ENCODE measurements at regions not wholly inside any gene's neighbourhood (a gene's known extent, or its start where the extent isn't known, plus 50 kb on each side); places are given as distances from the start of the nearest gene placed in this dataset.

DNA sequence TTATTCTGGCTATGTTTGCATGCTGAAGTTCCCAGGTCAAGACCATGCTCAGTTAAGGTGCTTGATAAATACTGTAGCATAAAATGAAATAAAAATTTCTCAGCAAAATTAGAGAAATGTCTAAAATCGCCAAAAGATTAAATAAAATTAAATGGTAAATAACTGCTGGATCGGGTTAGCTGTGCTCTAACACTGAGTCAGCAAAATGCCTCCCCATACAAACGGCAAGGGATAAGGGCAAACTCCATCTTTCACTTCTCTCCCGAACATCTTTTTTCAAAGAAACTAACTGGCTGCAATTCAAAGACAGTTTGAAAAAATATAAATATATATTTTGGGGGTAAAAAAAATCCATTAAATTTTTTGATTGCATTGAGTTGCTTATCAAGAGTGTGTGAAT, 162.2 kb upstream of the ZFHX3 start (continued):
- TF ChIP-seq, protein P1, sequence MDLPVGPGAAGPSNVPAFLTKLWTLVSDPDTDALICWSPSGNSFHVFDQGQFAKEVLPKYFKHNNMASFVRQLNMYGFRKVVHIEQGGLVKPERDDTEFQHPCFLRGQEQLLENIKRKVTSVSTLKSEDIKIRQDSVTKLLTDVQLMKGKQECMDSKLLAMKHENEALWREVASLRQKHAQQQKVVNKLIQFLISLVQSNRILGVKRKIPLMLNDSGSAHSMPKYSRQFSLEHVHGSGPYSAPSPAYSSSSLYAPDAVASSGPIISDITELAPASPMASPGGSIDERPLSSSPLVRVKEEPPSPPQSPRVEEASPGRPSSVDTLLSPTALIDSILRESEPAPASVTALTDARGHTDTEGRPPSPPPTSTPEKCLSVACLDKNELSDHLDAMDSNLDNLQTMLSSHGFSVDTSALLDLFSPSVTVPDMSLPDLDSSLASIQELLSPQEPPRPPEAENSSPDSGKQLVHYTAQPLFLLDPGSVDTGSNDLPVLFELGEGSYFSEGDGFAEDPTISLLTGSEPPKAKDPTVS (IDR thresholded peaks at IDR 0.05; ENCODE audit: low read depth, low read length), result no peak
- no peak for TF ChIP-seq MTA3 (IDR thresholded peaks at IDR 0.05; ENCODE audit: borderline replicate concordance, low read length)
- TF ChIP-seq, protein P2, sequence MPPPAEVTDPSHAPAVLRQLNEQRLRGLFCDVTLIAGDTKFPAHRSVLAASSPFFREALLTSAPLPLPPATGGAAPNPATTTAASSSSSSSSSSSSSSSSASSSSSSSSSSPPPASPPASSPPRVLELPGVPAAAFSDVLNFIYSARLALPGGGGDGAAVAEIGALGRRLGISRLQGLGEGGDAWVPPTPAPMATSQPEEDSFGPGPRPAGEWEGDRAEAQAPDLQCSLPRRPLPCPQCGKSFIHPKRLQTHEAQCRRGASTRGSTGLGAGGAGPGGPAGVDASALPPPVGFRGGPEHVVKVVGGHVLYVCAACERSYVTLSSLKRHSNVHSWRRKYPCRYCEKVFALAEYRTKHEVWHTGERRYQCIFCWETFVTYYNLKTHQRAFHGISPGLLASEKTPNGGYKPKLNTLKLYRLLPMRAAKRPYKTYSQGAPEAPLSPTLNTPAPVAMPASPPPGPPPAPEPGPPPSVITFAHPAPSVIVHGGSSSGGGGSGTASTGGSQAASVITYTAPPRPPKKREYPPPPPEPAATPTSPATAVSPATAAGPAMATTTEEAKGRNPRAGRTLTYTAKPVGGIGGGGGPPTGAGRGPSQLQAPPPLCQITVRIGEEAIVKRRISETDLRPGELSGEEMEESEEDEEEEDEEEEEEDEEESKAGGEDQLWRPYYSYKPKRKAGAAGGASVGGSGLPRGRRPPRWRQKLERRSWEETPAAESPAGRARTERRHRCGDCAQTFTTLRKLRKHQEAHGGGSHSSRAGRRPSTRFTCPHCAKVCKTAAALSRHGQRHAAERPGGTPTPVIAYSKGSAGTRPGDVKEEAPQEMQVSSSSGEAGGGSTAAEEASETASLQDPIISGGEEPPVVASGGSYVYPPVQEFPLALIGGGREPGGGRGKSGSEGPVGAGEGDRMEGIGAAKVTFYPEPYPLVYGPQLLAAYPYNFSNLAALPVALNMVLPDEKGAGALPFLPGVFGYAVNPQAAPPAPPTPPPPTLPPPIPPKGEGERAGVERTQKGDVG (CRISPR knock-in tag; IDR thresholded peaks at IDR 0.05), result no peak
- no peak for TF ChIP-seq ZZZ3 (IDR thresholded peaks at IDR 0.05; ENCODE audit: control insufficient read depth, insufficient read length, low read depth)
- TF ChIP-seq, protein P3, sequence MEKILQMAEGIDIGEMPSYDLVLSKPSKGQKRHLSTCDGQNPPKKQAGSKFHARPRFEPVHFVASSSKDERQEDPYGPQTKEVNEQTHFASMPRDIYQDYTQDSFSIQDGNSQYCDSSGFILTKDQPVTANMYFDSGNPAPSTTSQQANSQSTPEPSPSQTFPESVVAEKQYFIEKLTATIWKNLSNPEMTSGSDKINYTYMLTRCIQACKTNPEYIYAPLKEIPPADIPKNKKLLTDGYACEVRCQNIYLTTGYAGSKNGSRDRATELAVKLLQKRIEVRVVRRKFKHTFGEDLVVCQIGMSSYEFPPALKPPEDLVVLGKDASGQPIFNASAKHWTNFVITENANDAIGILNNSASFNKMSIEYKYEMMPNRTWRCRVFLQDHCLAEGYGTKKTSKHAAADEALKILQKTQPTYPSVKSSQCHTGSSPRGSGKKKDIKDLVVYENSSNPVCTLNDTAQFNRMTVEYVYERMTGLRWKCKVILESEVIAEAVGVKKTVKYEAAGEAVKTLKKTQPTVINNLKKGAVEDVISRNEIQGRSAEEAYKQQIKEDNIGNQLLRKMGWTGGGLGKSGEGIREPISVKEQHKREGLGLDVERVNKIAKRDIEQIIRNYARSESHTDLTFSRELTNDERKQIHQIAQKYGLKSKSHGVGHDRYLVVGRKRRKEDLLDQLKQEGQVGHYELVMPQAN (conservative IDR thresholded peaks at IDR 0.05), result no peak
- TF ChIP-seq, protein P4, sequence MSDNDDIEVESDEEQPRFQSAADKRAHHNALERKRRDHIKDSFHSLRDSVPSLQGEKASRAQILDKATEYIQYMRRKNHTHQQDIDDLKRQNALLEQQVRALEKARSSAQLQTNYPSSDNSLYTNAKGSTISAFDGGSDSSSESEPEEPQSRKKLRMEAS (IDR thresholded peaks at IDR 0.05; ENCODE audit: low read depth, low read length), result no peak
- TF ChIP-seq KAT2A (conservative IDR thresholded peaks at IDR 0.05; ENCODE audit: control insufficient read depth, low read depth, low read length), result no peak
- TF ChIP-seq, protein P5, sequence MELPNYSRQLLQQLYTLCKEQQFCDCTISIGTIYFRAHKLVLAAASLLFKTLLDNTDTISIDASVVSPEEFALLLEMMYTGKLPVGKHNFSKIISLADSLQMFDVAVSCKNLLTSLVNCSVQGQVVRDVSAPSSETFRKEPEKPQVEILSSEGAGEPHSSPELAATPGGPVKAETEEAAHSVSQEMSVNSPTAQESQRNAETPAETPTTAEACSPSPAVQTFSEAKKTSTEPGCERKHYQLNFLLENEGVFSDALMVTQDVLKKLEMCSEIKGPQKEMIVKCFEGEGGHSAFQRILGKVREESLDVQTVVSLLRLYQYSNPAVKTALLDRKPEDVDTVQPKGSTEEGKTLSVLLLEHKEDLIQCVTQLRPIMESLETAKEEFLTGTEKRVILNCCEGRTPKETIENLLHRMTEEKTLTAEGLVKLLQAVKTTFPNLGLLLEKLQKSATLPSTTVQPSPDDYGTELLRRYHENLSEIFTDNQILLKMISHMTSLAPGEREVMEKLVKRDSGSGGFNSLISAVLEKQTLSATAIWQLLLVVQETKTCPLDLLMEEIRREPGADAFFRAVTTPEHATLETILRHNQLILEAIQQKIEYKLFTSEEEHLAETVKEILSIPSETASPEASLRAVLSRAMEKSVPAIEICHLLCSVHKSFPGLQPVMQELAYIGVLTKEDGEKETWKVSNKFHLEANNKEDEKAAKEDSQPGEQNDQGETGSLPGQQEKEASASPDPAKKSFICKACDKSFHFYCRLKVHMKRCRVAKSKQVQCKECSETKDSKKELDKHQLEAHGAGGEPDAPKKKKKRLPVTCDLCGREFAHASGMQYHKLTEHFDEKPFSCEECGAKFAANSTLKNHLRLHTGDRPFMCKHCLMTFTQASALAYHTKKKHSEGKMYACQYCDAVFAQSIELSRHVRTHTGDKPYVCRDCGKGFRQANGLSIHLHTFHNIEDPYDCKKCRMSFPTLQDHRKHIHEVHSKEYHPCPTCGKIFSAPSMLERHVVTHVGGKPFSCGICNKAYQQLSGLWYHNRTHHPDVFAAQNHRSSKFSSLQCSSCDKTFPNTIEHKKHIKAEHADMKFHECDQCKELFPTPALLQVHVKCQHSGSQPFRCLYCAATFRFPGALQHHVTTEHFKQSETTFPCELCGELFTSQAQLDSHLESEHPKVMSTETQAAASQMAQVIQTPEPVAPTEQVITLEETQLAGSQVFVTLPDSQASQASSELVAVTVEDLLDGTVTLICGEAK (IDR thresholded peaks at IDR 0.05; ENCODE audit: borderline replicate concordance), result no peak
- no peak for TF ChIP-seq BCL11A (IDR thresholded peaks at IDR 0.05; ENCODE audit: low read depth, low read length)
- no peak for TF ChIP-seq PAX5 (IDR thresholded peaks at IDR 0.05; ENCODE audit: borderline replicate concordance, low read depth, low read length)
